ENCODE measurements at regions not wholly inside any gene's neighbourhood (a gene's known extent, or its start where the extent isn't known, plus 50 kb on each side); places are given as distances from the start of the nearest gene placed in this dataset.

DNA sequence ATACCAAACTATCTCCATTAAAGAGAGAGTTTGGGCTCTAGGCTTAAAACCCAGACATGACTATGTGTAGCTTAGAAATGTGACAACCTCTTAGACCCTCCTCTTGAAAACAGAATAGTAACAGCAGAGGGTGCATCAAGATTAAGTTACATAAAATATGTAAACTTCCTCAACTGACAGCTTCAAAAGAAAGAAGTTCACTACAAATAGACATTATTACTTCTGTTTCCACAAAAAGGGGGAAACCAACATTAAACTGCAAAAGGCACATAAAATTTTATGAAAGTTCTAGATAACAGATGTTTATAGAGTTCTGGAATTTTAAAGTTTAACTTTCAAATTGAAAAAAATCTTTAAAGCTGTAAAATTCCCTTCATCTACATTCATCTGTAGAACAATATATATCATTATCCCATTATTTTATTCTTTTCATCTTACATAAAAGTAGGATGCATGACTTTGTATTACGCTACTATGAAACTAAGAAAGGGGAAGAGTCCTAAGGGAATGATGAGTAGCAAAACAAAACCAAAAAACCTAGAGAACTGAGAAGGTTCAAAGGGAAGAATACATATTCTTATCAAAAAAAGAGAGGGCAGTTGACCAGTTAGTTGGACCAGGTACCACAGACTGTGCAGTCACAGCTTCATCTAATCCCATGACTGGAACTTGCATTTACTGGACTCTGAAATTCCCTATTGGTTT, 177.0 kb downstream of the SIPA1L2 start:
- TF ChIP-seq, protein P1, sequence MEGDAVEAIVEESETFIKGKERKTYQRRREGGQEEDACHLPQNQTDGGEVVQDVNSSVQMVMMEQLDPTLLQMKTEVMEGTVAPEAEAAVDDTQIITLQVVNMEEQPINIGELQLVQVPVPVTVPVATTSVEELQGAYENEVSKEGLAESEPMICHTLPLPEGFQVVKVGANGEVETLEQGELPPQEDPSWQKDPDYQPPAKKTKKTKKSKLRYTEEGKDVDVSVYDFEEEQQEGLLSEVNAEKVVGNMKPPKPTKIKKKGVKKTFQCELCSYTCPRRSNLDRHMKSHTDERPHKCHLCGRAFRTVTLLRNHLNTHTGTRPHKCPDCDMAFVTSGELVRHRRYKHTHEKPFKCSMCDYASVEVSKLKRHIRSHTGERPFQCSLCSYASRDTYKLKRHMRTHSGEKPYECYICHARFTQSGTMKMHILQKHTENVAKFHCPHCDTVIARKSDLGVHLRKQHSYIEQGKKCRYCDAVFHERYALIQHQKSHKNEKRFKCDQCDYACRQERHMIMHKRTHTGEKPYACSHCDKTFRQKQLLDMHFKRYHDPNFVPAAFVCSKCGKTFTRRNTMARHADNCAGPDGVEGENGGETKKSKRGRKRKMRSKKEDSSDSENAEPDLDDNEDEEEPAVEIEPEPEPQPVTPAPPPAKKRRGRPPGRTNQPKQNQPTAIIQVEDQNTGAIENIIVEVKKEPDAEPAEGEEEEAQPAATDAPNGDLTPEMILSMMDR (IDR thresholded peaks at IDR 0.05): no peak
- no peak for TF ChIP-seq POLR2AphosphoS5 (IDR thresholded peaks at IDR 0.05; ENCODE audit: low read depth, low read length)
- TF ChIP-seq NRF1 (IDR thresholded peaks at IDR 0.05; ENCODE audit: low read depth, low read length): no peak
- TF ChIP-seq, protein P2, sequence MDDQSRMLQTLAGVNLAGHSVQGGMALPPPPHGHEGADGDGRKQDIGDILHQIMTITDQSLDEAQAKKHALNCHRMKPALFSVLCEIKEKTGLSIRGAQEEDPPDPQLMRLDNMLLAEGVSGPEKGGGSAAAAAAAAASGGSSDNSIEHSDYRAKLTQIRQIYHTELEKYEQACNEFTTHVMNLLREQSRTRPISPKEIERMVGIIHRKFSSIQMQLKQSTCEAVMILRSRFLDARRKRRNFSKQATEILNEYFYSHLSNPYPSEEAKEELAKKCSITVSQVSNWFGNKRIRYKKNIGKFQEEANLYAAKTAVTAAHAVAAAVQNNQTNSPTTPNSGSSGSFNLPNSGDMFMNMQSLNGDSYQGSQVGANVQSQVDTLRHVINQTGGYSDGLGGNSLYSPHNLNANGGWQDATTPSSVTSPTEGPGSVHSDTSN (IDR thresholded peaks at IDR 0.05): no peak
- TF ChIP-seq RAD21 (IDR thresholded peaks at IDR 0.05; ENCODE audit: low read length): no peak

All from SK-N-SH (cell line).